GM21737 (cell line): ENCODE measurements at regions not wholly inside any gene's neighbourhood (a gene's known extent, or its start where the extent isn't known, plus 50 kb on each side); places are given as distances from the start of the nearest gene placed in this dataset.

Experiments
- ATAC-seq: cut with Tn5 transposase; IDR thresholded peaks from one replicate; pipeline ENCODE4 v1.9.1; 2021; ENCODE audit warnings: mild to moderate bottlenecking, moderate library complexity; ENCODE audit not compliant: unreplicated experiment

- ATAC-seq, result no peak
Measured at GRCh38 chrX:124820738-124821137, 474.4 kb downstream of the SH2D1A start.

DNA sequence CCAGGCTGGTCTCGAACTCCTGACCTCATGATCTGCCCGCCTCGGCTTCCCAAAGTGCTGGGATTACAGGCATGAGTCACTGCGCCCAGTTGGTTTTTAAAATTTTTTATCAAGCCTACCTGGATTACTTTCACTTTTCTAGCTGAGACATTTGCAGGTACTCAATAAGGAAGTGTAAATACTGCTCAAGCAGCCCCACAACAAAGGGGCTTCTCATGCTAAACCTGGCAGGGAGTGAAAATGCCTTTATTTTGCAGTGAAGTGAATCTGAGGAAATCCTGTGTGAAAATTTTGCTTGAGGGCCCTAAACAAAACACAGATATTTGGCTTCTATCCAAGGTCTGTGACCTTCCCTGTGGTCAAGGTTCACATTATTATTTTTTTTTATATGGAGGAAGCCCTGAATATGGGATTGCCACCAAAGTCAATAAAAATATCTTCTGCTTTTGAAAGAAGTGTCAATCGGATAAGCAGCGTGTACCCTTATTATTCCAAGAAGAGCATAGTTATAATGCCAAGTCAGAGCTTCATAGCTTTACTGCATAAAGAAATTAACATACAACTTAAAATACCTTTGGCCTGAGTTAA is 481.0 kb downstream of the SH2D1A start:
- ATAC-seq, result no peak

DNA sequence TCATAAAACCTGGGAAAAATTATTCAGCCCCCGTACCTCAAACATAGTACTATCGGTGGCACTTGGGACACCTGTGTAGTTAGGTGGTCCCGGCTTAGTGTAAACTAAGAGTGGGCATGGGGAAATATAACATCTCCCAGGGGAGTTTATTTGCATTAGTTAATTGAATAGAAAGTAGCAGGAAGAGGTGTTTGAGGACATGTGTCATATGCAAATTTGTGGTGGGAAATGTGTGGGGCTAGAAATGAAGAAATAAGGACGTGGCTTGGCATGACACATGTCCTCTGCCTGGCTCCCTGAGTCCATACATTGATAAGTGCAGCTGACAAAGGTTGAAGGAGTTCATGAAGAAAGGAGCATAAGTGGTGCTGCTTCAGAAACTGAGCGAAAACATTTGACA is 483.6 kb downstream of the SH2D1A start:
- no peak for ATAC-seq

DNA sequence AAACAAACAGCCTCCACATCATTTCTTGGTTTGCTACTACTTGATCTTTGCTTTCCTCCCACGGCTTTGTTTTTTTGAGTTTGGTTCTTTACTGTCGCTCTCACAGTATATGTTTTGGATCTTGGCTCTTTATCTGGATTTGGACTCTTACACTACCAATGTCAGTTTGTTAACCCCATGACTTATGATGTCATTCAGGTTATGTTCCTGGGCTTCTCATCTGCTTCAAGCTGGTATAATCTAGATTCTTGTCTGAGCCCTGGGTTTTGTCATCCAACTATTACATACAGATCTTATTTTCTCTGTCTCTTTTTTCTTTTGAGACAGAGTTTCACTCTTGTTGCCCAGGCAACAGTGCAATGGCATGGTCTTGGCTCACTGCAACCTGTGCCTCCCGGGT is 482.9 kb upstream of the TEX13C start:
- no peak for ATAC-seq

GRCh38 chrX:124842205-124842604 is 477.5 kb upstream of the TEX13C start:
- no peak for ATAC-seq

DNA sequence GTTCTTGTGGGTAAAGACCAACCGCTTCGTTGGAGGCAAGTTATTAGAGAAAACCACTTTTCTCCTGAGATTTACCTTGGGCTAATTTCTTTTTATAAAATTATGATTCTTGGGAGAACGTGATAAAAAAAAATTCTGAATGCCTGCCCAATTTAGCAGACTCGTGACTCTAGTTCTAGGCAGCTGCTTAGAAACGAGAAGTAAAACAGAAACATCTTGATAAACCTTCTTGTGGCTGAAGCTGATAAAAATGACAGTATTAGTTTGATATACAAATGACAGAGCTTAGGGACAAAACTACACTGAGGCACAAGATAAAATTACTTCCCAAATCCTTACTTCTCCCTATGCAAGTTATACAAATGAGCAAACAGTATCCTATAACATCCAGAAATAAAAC is 458.9 kb upstream of the TEX13C start:
- ATAC-seq, result no peak

- ATAC-seq, result no peak
Measured at GRCh38 chrX:124862301-124862700, 457.4 kb upstream of the TEX13C start.

DNA sequence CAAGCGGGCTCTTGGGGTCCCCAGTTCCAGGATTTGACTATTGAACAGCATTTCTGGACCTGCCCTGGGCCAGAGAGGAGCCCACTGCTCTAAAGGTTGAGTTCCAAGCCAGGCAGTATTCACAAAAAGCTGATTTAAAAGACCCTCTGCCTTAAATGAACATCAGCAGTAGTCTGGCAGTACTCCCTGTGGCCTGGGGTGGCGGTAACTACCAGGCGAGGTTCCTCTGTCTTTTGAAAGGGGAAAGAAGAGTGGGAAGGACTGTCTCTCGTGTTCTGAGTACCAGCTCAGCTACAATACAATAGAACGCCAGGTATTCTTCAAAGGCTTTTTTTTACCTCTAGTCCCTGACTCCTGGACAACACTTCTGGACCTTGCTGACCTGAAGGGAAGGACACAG is 456.4 kb upstream of the TEX13C start:
- ATAC-seq, result no peak

DNA sequence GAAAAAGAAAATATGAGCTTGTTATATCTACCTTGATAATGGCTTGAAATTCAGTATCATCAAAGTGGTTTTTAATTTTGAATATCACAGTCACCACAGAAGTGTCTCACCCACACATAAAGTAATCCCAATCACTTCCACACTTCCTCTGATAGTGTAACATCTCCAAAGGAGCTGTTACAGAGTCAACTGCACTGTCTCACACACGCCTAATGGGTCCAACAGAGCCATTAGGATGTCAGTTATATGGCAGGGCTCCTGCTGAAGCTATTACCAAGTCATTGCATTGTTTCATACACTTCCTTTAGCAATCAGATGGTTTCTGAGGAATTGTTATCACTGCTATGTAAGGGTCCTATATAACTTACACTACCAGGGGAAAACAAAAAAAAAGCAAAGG is 432.1 kb upstream of the TEX13C start:
- no peak for ATAC-seq

DNA sequence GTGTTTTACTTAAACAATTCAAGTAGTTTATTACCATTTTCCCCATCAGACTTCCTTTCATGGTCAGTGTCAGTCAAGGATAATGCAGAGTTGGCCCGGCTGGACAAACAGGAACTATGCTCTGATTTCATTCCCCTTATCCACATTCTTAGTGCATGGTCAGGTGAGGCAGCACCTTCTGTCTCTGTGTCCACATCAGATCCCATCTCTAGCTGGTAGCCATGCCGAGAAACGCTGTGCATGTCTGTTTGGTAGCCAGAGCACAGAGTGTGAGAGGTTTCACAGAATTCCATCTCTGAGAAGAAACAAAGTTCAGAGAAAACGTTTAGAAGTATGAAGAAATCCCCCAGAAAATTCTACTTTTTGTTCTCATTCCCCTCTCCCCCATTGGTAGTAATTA is 423.7 kb upstream of the TEX13C start:
- ATAC-seq, result no peak

- no peak for ATAC-seq
Measured at GRCh38 chrX:124902953-124903352, 416.7 kb upstream of the TEX13C start.

- no peak for ATAC-seq
Measured at GRCh38 chrX:124910611-124911010, 409.1 kb upstream of the TEX13C start.

- no peak for ATAC-seq
Measured at GRCh38 chrX:124917011-124917410, 402.7 kb upstream of the TEX13C start.

GRCh38 chrX:124925681-124926080 is 394.0 kb upstream of the TEX13C start:
- no peak for ATAC-seq

DNA sequence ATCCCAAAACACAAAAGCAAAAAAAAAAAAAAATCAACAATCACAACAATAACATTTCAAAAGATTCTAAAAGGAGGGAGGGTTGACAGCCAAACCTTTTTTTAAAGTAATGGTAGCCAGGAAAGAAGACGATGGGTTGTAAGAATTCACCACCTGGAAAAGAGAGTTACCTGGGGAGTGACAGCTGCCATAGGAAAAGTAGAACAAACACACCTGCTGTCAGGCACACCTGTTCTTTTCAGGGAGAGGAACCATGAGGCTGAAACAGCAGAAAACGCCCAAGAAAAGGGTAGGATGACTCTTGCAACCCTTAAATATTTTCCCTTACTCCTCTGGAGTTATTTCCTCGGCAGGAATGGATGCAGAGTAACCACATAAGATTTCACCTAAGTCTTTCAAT is 388.4 kb upstream of the TEX13C start:
- no peak for ATAC-seq

GRCh38 chrX:124931958-124932357 is 387.7 kb upstream of the TEX13C start:
- ATAC-seq, result no peak

DNA sequence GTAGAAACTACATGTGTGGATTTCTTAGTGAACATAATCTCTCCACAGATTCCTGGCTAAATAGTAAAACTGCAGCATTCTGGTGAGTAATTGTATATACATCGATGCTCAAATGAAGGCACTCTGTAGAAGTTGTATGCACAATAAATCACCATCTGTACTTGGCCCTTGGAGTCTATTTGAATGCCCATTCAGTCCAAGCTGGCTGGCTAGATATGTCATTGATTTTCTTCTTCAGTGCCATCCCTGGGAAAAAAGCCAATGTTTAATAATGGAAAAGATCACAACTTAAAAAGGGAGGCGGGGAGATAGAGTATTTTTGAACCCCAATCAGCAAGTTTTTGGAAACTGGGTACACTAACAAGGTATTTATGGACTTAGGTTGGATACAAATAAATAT is 381.0 kb upstream of the TEX13C start:
- ATAC-seq, result no peak

DNA sequence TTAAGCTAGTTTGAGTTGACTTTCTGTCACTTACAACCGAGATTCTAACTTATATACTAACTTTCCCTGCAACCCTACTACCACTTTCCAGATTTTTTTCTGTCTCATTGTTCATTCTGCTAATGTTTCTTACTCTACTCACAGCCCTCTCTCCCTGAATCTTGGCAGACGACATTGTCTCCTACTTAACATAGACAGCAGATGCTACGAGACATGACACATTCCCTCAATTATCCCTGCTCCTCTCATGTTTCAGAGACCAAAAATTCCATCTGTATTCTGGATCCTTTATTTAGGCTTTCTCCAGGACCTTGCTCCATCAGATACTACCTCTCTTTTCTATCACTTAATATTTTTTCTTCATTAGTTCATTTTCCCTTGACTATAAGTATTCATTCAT is 379.1 kb upstream of the TEX13C start:
- no peak for ATAC-seq

DNA sequence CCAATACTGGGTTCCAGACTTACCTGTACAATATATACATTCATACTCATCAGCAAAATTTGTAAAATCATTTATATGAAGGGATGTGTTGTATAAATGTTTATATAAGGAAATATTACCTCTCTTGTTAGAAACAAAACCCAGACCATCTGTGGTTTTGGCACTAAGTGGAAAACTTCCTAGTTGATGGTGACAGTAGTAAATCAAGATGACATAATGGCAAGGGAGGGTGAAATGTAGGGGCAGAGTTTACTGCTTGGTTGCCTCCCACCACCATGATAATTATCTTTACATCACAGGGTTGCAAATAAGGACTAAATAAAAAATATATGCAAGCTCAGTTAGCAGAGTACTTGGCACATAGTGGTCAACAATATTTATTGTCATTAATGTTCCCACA is 365.3 kb upstream of the TEX13C start:
- ATAC-seq, result no peak

DNA sequence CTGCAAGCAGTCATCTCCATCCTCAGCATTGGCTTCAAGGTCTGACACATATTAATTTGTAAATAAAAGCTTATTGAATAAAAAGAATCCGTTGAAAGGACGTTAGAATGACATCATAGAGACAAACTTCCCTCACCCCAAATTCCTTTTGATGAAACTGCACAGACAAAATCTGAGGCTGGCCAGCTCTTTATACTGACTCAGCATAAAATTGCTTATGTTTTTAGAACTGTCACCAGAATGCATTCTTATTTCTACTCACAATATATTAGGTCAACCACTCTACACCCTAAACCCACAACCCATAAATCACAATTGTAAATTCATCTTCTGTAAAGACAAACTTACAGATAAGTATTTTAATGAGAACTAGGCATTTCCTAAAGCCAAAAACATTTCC is 359.2 kb upstream of the TEX13C start:
- no peak for ATAC-seq

DNA sequence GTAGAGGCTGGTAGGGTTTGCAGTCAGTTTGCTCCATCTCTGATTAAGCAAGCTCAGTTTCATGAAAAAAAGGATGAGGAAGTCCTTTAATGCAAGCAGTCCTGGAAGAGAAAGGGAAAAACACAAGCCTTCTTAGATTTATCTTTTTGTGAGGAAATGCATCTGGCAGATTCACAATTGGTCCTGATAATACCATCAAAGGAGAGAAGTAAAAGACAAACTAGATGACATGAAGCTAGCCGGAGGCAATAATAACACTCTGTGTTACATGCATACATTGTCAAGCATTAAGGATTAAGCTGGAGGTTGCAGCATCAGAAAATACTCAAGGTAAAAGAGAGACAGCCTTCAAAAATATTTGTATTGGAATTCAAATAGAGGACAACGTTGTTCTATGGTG is 356.0 kb upstream of the TEX13C start, which contains the start of gene TENM1:
Gene TENM1, minus strand, starts transcription at position 101 of the 400 bp plus-strand sequence.
- no peak for ATAC-seq

- ATAC-seq, result no peak
Measured at GRCh38 chrX:124975456-124975855, 344.2 kb upstream of the TEX13C start.

GRCh38 chrX:124981420-124981819 is 338.3 kb upstream of the TEX13C start:
- no peak for ATAC-seq
